ENCODE measurements at regions not wholly inside any gene's neighbourhood (a gene's known extent, or its start where the extent isn't known, plus 50 kb on each side); places are given as distances from the start of the nearest gene placed in this dataset.
"Not testable (repeated sequence)": the region's sequence is repeated elsewhere in the genome, so short reads cannot be mapped to it uniquely, and the experiment has no call there.

- DNase-seq (ENCODE audit: low read depth in 3 of 3), result no peak
Measured at GRCh38 chr3:157857440-157857839, 248.8 kb downstream of the SHOX2 start.

- no peak for DNase-seq (ENCODE audit: low read depth in 3 of 3)
Measured at GRCh38 chr3:157856078-157856939, 249.9 kb downstream of the SHOX2 start.

GRCh38 chr3:157845839-157846238 lies 260.4 kb downstream of the SHOX2 start:
- DNase-seq (ENCODE audit: low read depth in 3 of 3), result not testable (repeated sequence)

- DNase-seq (ENCODE audit: low read depth in 3 of 3), result no peak
Measured at GRCh38 chr3:157844800-157845565, 261.2 kb downstream of the SHOX2 start.

- no peak for DNase-seq (ENCODE audit: low read depth in 3 of 3)
Measured at GRCh38 chr3:157844216-157844615, 262.0 kb downstream of the SHOX2 start.

- no peak for DNase-seq (ENCODE audit: low read depth in 3 of 3)
Measured at GRCh38 chr3:157841029-157841428, 265.2 kb downstream of the SHOX2 start.

GRCh38 chr3:157840564-157840963 lies 265.7 kb downstream of the SHOX2 start:
- DNase-seq (ENCODE audit: low read depth in 3 of 3), result no peak

- no peak for DNase-seq (ENCODE audit: low read depth in 3 of 3)
Measured at GRCh38 chr3:157838457-157838856, 267.8 kb downstream of the SHOX2 start.

GRCh38 chr3:157837336-157837735 lies 268.9 kb downstream of the SHOX2 start:
- DNase-seq (ENCODE audit: low read depth in 3 of 3), result no peak

GRCh38 chr3:157836022-157836421 lies 270.2 kb downstream of the SHOX2 start:
- no peak for DNase-seq (ENCODE audit: low read depth in 3 of 3)

- no peak for DNase-seq (ENCODE audit: low read depth in 3 of 3)
Measured at GRCh38 chr3:157832588-157832987, 273.6 kb downstream of the SHOX2 start.

- no peak for DNase-seq (ENCODE audit: low read depth in 3 of 3)
Measured at GRCh38 chr3:157830556-157831236, 275.5 kb downstream of the SHOX2 start.

GRCh38 chr3:157829786-157830185 lies 276.4 kb downstream of the SHOX2 start:
- DNase-seq (ENCODE audit: low read depth in 3 of 3), result no peak

- no peak for DNase-seq (ENCODE audit: low read depth in 3 of 3)
Measured at GRCh38 chr3:157824281-157824680, 281.9 kb downstream of the SHOX2 start.

GRCh38 chr3:157823050-157823449 lies 283.2 kb downstream of the SHOX2 start:
- DNase-seq (ENCODE audit: low read depth in 3 of 3), result no peak

GRCh38 chr3:157820157-157820517 lies 286.1 kb downstream of the SHOX2 start:
- no peak for DNase-seq (ENCODE audit: low read depth in 3 of 3)

GRCh38 chr3:157819270-157820156 lies 286.7 kb downstream of the SHOX2 start:
- no peak for DNase-seq (ENCODE audit: low read depth in 3 of 3)

GRCh38 chr3:157816896-157817295 lies 289.3 kb downstream of the SHOX2 start:
- DNase-seq (ENCODE audit: low read depth in 3 of 3), result no peak

- no peak for DNase-seq (ENCODE audit: low read depth in 3 of 3)
Measured at GRCh38 chr3:157816296-157816695, 289.9 kb downstream of the SHOX2 start.

GRCh38 chr3:157815739-157816138 lies 290.5 kb downstream of the SHOX2 start:
- DNase-seq (ENCODE audit: low read depth in 3 of 3), result no peak

- no peak for DNase-seq (ENCODE audit: low read depth in 3 of 3)
Measured at GRCh38 chr3:157810924-157811718, 295.1 kb downstream of the SHOX2 start.

Measured in stimulated activated CD4-positive, alpha-beta T cell treated with anti-CD3 and anti-CD28 coated beads, TNF-alpha, amount 100 ng/mL, for 48 hours (primary cell).